Neural crest cell (in vitro differentiated cells): ENCODE measurements at regions not wholly inside any gene's neighbourhood (a gene's known extent, or its start where the extent isn't known, plus 50 kb on each side); places are given as distances from the start of the nearest gene placed in this dataset.

ENCODE experiments used
- DNase-seq: peaks from one replicate; pipeline ENCODE4 v3.0.0; 2021; ENCODE audit warnings: low read depth, mixed read lengths, low spot score
- H3K27ac Mint-ChIP-seq: one replicate; pipeline ENCODE4 v1.8.0; 2021; ENCODE audit warnings: mild to moderate bottlenecking, mixed read lengths; ENCODE audit not compliant: unreplicated experiment
- H3K27me3 Mint-ChIP-seq: 2 replicates; pipeline ENCODE4 v1.8.0; 2021; ENCODE audit warnings: low read depth, mild to moderate bottlenecking, mixed read lengths
- H3K36me3 Mint-ChIP-seq: 2 replicates; pipeline ENCODE4 v1.8.0; 2021; ENCODE audit warnings: low read depth, mild to moderate bottlenecking, mixed read lengths
- H3K4me1 Mint-ChIP-seq: 2 replicates; pipeline ENCODE4 v1.8.0; 2021; ENCODE audit warnings: mixed read lengths
- H3K4me3 Mint-ChIP-seq: one replicate; pipeline ENCODE4 v1.8.0; 2021; ENCODE audit warnings: mild to moderate bottlenecking, mixed read lengths
- H3K9me3 Mint-ChIP-seq: 2 replicates; pipeline ENCODE4 v1.8.0; 2021; ENCODE audit warnings: mixed read lengths
- CTCF ChIP-seq: fragments of 200-600 bp; sonication (generic); conservative IDR thresholded peaks from 2 replicates; pipeline ENCODE4 v1.5.0; 2021; ENCODE audit warnings: antibody characterized with exemption, mild to moderate bottlenecking

- TF ChIP-seq CTCF, result no peak
- Mint-ChIP-seq H3K36me3 (peaks cover 2% of the 10 kb centered on the region), H3K27ac (no peak overlapping the region), H3K9me3 (no peaks in the 10 kb centered on the region), H3K4me1 (peaks cover 5% of the 10 kb centered on the region), H3K27me3 (no peaks in the 10 kb centered on the region), H3K4me3 (no peak overlapping the region)
- no peak for DNase-seq
Measured at GRCh38 chr10:3881622-3882021, 96.6 kb upstream of the KLF6 start.

- H3K4me3 Mint-ChIP-seq, result no peak overlapping the region
- no peak overlapping the region for H3K27ac Mint-ChIP-seq
- H3K4me1 Mint-ChIP-seq, result no peaks in the 10 kb centered on the region
- H3K9me3 Mint-ChIP-seq, result no peaks in the 10 kb centered on the region
- no peaks in the 10 kb centered on the region for H3K27me3 Mint-ChIP-seq
- no peak for DNase-seq
- peaks cover 2% of the 10 kb centered on the region for H3K36me3 Mint-ChIP-seq
- no peak for TF ChIP-seq CTCF
Measured at GRCh38 chr10:3879073-3879472, 94.1 kb upstream of the KLF6 start.

- H3K9me3 Mint-ChIP-seq, result no peaks in the 10 kb centered on the region
- no peak for DNase-seq
- H3K4me3 Mint-ChIP-seq, result no peak overlapping the region
- H3K27ac Mint-ChIP-seq, result no peak overlapping the region
- no peak for TF ChIP-seq CTCF
- peaks cover 11% of the 10 kb centered on the region for H3K4me1 Mint-ChIP-seq
- H3K27me3 Mint-ChIP-seq, result no peaks in the 10 kb centered on the region
- peaks cover 2% of the 10 kb centered on the region for H3K36me3 Mint-ChIP-seq
Measured at GRCh38 chr10:3877211-3878000, 92.4 kb upstream of the KLF6 start.

GRCh38 chr10:3876350-3876962 lies 91.4 kb upstream of the KLF6 start:
- Mint-ChIP-seq H3K9me3 (no peaks in the 10 kb centered on the region), H3K4me1 (peaks cover 11% of the 10 kb centered on the region), H3K36me3 (no peaks in the 10 kb centered on the region), H3K27ac (no peak overlapping the region), H3K27me3 (no peaks in the 10 kb centered on the region), H3K4me3 (no peak overlapping the region)
- TF ChIP-seq CTCF, result no peak
- no peak for DNase-seq

- Mint-ChIP-seq H3K9me3 (no peaks in the 10 kb centered on the region), H3K4me3 (no peak overlapping the region), H3K27me3 (no peaks in the 10 kb centered on the region), H3K27ac (no peak overlapping the region), H3K36me3 (no peaks in the 10 kb centered on the region), H3K4me1 (peaks cover 11% of the 10 kb centered on the region)
- no peak for DNase-seq
- TF ChIP-seq CTCF, result no peak
Measured at GRCh38 chr10:3875842-3876235, 90.8 kb upstream of the KLF6 start.
